ENCODE measurements at regions not wholly inside any gene's neighbourhood (a gene's known extent, or its start where the extent isn't known, plus 50 kb on each side); places are given as distances from the start of the nearest gene placed in this dataset.

DNA sequence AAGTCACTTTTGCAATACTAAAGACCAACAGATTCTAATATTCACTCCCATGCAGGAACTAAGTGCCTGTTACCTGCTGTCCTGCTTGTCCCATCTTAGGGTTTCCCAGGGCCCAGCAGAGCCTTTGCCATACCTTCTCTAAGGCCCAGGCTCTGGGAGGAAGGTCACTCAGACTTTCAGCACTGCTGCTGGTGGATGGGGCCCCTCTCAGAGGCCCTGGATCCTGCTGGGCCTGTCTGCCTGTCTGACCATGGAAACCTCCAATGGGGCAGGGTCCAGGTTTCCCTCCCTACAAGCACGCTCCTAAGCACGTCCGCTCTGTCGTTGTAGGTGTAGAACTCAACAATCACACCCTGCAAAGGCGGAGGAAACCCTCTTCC lies 75.1 kb downstream of the RRM2 start:
- H3K4me3 Mint-ChIP-seq: no peak overlapping the region
- Histone ChIP-seq H2AFZ (no peak overlapping the region), H3F3A (replicated peaks; ENCODE audit: low read depth) (no peaks in the 10 kb centered on the region), H3K9me2 (ENCODE audit: insufficient read depth) (no peaks in the 10 kb centered on the region), H3K4me1 (ENCODE audit: insufficient read depth) (no peaks in the 10 kb centered on the region), H3K36me3 (ENCODE audit: insufficient read depth) (no peaks in the 10 kb centered on the region), H3K79me2 (replicated peaks; ENCODE audit: insufficient read depth) (no peaks in the 10 kb centered on the region), H3K4me3 (no peak overlapping the region), H3K4me2 (no peak overlapping the region), H3K27me3 (ENCODE audit: insufficient read depth) (no peaks in the 10 kb centered on the region), H4K20me1 (replicated peaks; ENCODE audit: insufficient read depth) (no peaks in the 10 kb centered on the region), H3K27ac (ENCODE audit: low read depth) (no peak overlapping the region)
- H3K36me3 Mint-ChIP-seq (ENCODE audit: low read depth): peaks cover 16% of the 10 kb centered on the region
- ATAC-seq (no peak), DNase-seq (ENCODE audit: low spot score) (no peak)
- peaks cover 20% of the 10 kb centered on the region for H3K9me3 Mint-ChIP-seq
- TF ChIP-seq, protein P1, sequence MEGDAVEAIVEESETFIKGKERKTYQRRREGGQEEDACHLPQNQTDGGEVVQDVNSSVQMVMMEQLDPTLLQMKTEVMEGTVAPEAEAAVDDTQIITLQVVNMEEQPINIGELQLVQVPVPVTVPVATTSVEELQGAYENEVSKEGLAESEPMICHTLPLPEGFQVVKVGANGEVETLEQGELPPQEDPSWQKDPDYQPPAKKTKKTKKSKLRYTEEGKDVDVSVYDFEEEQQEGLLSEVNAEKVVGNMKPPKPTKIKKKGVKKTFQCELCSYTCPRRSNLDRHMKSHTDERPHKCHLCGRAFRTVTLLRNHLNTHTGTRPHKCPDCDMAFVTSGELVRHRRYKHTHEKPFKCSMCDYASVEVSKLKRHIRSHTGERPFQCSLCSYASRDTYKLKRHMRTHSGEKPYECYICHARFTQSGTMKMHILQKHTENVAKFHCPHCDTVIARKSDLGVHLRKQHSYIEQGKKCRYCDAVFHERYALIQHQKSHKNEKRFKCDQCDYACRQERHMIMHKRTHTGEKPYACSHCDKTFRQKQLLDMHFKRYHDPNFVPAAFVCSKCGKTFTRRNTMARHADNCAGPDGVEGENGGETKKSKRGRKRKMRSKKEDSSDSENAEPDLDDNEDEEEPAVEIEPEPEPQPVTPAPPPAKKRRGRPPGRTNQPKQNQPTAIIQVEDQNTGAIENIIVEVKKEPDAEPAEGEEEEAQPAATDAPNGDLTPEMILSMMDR (conservative IDR thresholded peaks at IDR 0.05; ENCODE audit: low read depth in 2 of 2): no peak
- TF ChIP-seq ZNF462 (CRISPR knock-in tag; IDR thresholded peaks at IDR 0.05): no peak
- no peak for TF ChIP-seq ZNF331 (CRISPR knock-in tag; IDR thresholded peaks at IDR 0.05; ENCODE audit: low read depth)
- no peak for TF ChIP-seq STAT1 (IDR thresholded peaks at IDR 0.05; ENCODE audit: unreplicated experiment)
- TF ChIP-seq JUNB (IDR thresholded peaks at IDR 0.05; ENCODE audit: unreplicated experiment): no peak
- TF ChIP-seq, protein P2, sequence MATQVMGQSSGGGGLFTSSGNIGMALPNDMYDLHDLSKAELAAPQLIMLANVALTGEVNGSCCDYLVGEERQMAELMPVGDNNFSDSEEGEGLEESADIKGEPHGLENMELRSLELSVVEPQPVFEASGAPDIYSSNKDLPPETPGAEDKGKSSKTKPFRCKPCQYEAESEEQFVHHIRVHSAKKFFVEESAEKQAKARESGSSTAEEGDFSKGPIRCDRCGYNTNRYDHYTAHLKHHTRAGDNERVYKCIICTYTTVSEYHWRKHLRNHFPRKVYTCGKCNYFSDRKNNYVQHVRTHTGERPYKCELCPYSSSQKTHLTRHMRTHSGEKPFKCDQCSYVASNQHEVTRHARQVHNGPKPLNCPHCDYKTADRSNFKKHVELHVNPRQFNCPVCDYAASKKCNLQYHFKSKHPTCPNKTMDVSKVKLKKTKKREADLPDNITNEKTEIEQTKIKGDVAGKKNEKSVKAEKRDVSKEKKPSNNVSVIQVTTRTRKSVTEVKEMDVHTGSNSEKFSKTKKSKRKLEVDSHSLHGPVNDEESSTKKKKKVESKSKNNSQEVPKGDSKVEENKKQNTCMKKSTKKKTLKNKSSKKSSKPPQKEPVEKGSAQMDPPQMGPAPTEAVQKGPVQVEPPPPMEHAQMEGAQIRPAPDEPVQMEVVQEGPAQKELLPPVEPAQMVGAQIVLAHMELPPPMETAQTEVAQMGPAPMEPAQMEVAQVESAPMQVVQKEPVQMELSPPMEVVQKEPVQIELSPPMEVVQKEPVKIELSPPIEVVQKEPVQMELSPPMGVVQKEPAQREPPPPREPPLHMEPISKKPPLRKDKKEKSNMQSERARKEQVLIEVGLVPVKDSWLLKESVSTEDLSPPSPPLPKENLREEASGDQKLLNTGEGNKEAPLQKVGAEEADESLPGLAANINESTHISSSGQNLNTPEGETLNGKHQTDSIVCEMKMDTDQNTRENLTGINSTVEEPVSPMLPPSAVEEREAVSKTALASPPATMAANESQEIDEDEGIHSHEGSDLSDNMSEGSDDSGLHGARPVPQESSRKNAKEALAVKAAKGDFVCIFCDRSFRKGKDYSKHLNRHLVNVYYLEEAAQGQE (IDR thresholded peaks at IDR 0.05; ENCODE audit: unreplicated experiment): no peak
- TF ChIP-seq POLR2AphosphoS5 (IDR thresholded peaks at IDR 0.05; ENCODE audit: low read depth): no peak
- TF ChIP-seq ZNF114 (CRISPR knock-in tag; IDR thresholded peaks at IDR 0.05): no peak
- no peak for TF ChIP-seq ETS1 (IDR thresholded peaks at IDR 0.05)
- TF ChIP-seq EZH2 (IDR thresholded peaks at IDR 0.05; ENCODE audit: low read depth, unreplicated experiment): no peak
- TF ChIP-seq EZH2phosphoT487 (IDR thresholded peaks at IDR 0.05; ENCODE audit: unreplicated experiment): no peak
- TF ChIP-seq NANOG (IDR thresholded peaks at IDR 0.05; ENCODE audit: borderline replicate concordance): no peak
- TF ChIP-seq CREB1 (CRISPR knock-in tag; IDR thresholded peaks at IDR 0.05; ENCODE audit: low read depth): no peak
- no peaks in the 10 kb centered on the region for H3K4me1 Mint-ChIP-seq
- H3K27me3 Mint-ChIP-seq (ENCODE audit: insufficient read depth, low read depth, poor library complexity): peaks cover 1% of the 10 kb centered on the region
- no peak overlapping the region for H3K27ac Mint-ChIP-seq
